H1 (cell line): ENCODE measurements at regions not wholly inside any gene's neighbourhood (a gene's known extent, or its start where the extent isn't known, plus 50 kb on each side); places are given as distances from the start of the nearest gene placed in this dataset.

ENCODE experiments used
- ASH2L ChIP-seq: fragments of 200-600, 300-600 bp; sonication (generic); IDR thresholded peaks from one replicate; pipeline ENCODE4 v1.7.1; 2017; ENCODE audit warnings: low read length
- CHD2 ChIP-seq: IDR thresholded peaks from 2 replicates; pipeline ENCODE4 v1.6.1; 2012; ENCODE audit warnings: low read length, improper control_type of control experiment
- CTBP2 ChIP-seq: IDR thresholded peaks from 2 replicates; pipeline ENCODE4 v1.7.0; 2011; ENCODE audit warnings: borderline replicate concordance, mild to moderate bottlenecking, moderate library complexity, mixed read lengths, low read length; ENCODE audit not compliant: insufficient read depth, insufficient read length
- KDM1A ChIP-seq: fragments of 200-600, 300-600 bp; sonication (generic); IDR thresholded peaks from 2 replicates; pipeline ENCODE4 v1.7.1; 2016; ENCODE audit warnings: mild to moderate bottlenecking, low read length, borderline replicate concordance
- RXRA ChIP-seq: IDR thresholded peaks from 2 replicates; pipeline ENCODE4 v1.6.1; 2011; ENCODE audit warnings: low read depth, mild to moderate bottlenecking, low read length, moderate library complexity; ENCODE audit not compliant: insufficient read depth
- TBP ChIP-seq: IDR thresholded peaks from 2 replicates; pipeline ENCODE4 v1.6.1; 2011; ENCODE audit warnings: low read depth, low read length, improper control_type of control experiment
- USF2 ChIP-seq: IDR thresholded peaks from 2 replicates; pipeline ENCODE4 v1.6.1; 2011; ENCODE audit warnings: low read length, improper control_type of control experiment

GRCh38 chr17:45631941-45632340 is 141.4 kb upstream of the PLEKHM1 start (continued):
- TF ChIP-seq TBP (no peak), ASH2L (no peak), CHD2 (no peak), CTBP2 (no peak), USF2 (no peak), KDM1A (no peak), RXRA (no peak)
- TF ChIP-seq, all 59 proteins: peak for 0
